Urinary bladder (tissue), 3 donors: ENCODE measurements at regions not wholly inside any gene's neighbourhood (a gene's known extent, or its start where the extent isn't known, plus 50 kb on each side); places are given as distances from the start of the nearest gene placed in this dataset.

ENCODE experiments used
- DNase-seq: peaks from one replicate; pipeline ENCODE4 v3.0.0-alpha.2; 2015; ENCODE audit errors: extremely low spot score
- H3K27ac ChIP-seq: one replicate; pipeline ENCODE4 v1.5.1; 2013; ENCODE audit warnings: low read depth, mild to moderate bottlenecking, moderate library complexity
- H3K36me3 ChIP-seq: one replicate; pipeline ENCODE4 v1.6.1; 2013; ENCODE audit warnings: mild to moderate bottlenecking, moderate library complexity; ENCODE audit not compliant: insufficient read depth
- H3K4me1 ChIP-seq: one replicate; pipeline ENCODE4 v1.6.1; 2013; ENCODE audit warnings: mild to moderate bottlenecking, moderate library complexity; ENCODE audit not compliant: insufficient read depth
- H3K4me3 ChIP-seq: one replicate; pipeline ENCODE4 v1.5.1; 2013; ENCODE audit warnings: low read depth, low read length
- WGBS: extraction: QIAGEN DNeasy Blood & Tissue Kit; methylation state at CpG from one replicate; pipeline ENCODE4 v1.1.7; 2013; 5-methylcytosine and 5-hydroxymethylcytosine counted together
- donor health status: healthy with polysubstance abuse.
- donor health status: healthy.

GRCh38 chr18:61738042-61738441, 154.8 kb downstream of the RNF152 start:
- DNase-seq, result no peak
- H3K27ac ChIP-seq, result no peak overlapping the region

GRCh38 chr18:61736133-61736532, 156.7 kb downstream of the RNF152 start:
- DNase-seq, result no peak
- no peaks in the 10 kb centered on the region for H3K36me3 ChIP-seq
- 89% methylated on average over 4 of the region's 4 CpGs for WGBS
- H3K4me3 ChIP-seq, result no peak overlapping the region
- H3K27ac ChIP-seq, result no peak overlapping the region
- peaks cover 2% of the 10 kb centered on the region for H3K4me1 ChIP-seq

More at GRCh38 chr18:61738042-61738441, 154.8 kb downstream of the RNF152 start:
- H3K4me1 ChIP-seq, result peaks cover 2% of the 10 kb centered on the region
- no peaks in the 10 kb centered on the region for H3K36me3 ChIP-seq
- H3K4me3 ChIP-seq, result no peak overlapping the region
- 80% methylated on average over 1 of the region's 1 CpG for WGBS

- Histone ChIP-seq H3K27ac (no peak overlapping the region), H3K4me3 (no peak overlapping the region), H3K4me1 (peaks cover 2% of the 10 kb centered on the region), H3K36me3 (no peaks in the 10 kb centered on the region)
- 86% methylated on average over 5 of the region's 5 CpGs for WGBS
- no peak for DNase-seq
Measured at GRCh38 chr18:61735564-61736102, 157.2 kb downstream of the RNF152 start.

- Histone ChIP-seq H3K4me3 (no peak overlapping the region), H3K36me3 (no peaks in the 10 kb centered on the region), H3K27ac (peak overlapping the region; percentile 27), H3K4me1 (peaks cover 2% of the 10 kb centered on the region)
- DNase-seq, result no peak
- WGBS, result 49% methylated on average over 3 of the region's 3 CpGs
Measured at GRCh38 chr18:61734396-61734795, 158.4 kb downstream of the RNF152 start.

- H3K4me1 ChIP-seq, result peaks cover 2% of the 10 kb centered on the region
Measured at GRCh38 chr18:61732854-61733253, 160.0 kb downstream of the RNF152 start.

GRCh38 chr18:61731693-61732376, 161.0 kb downstream of the RNF152 start:
- 47% methylated on average over 9 of the region's 9 CpGs for WGBS
- DNase-seq, result no peak
- peaks cover 2% of the 10 kb centered on the region for H3K4me1 ChIP-seq
- H3K36me3 ChIP-seq, result no peaks in the 10 kb centered on the region
- no peak overlapping the region for H3K27ac ChIP-seq
- no peak overlapping the region for H3K4me3 ChIP-seq

More at GRCh38 chr18:61732854-61733253, 160.0 kb downstream of the RNF152 start:
- Histone ChIP-seq H3K36me3 (no peaks in the 10 kb centered on the region), H3K27ac (peak overlapping the region; percentile 47), H3K4me3 (no peak overlapping the region)
- no peak for DNase-seq
- WGBS, result 86% methylated on average over 4 of the region's 4 CpGs

GRCh38 chr18:61731178-61731577, 161.6 kb downstream of the RNF152 start:
- WGBS, result 34% methylated on average over 5 of the region's 5 CpGs
- Histone ChIP-seq H3K4me3 (no peak overlapping the region), H3K4me1 (peaks cover 2% of the 10 kb centered on the region), H3K36me3 (no peaks in the 10 kb centered on the region), H3K27ac (no peak overlapping the region)
- no peak for DNase-seq

- Histone ChIP-seq H3K27ac (no peak overlapping the region), H3K4me3 (no peak overlapping the region), H3K36me3 (no peaks in the 10 kb centered on the region), H3K4me1 (no peaks in the 10 kb centered on the region)
- DNase-seq, result no peak
Measured at GRCh38 chr18:61729322-61729721, 163.5 kb downstream of the RNF152 start.

- no peak overlapping the region for H3K27ac ChIP-seq
- no peaks in the 10 kb centered on the region for H3K36me3 ChIP-seq
- H3K4me1 ChIP-seq, result no peaks in the 10 kb centered on the region
- H3K4me3 ChIP-seq, result no peak overlapping the region
- 82% methylated on average over 4 of the region's 4 CpGs for WGBS
- DNase-seq, result no peak
Measured at GRCh38 chr18:61727241-61728193, 165.3 kb downstream of the RNF152 start.

GRCh38 chr18:61724532-61724931, 168.3 kb downstream of the RNF152 start:
- Histone ChIP-seq H3K36me3 (no peaks in the 10 kb centered on the region), H3K27ac (no peak overlapping the region), H3K4me1 (no peaks in the 10 kb centered on the region), H3K4me3 (no peak overlapping the region)
- WGBS, result 91% methylated on average over 8 of the region's 8 CpGs
- DNase-seq, result no peak

- H3K4me3 ChIP-seq, result no peak overlapping the region
- WGBS, result 93% methylated on average over 2 of the region's 2 CpGs
- DNase-seq, result no peak
- H3K27ac ChIP-seq, result no peak overlapping the region
- no peaks in the 10 kb centered on the region for H3K36me3 ChIP-seq
- H3K4me1 ChIP-seq, result no peaks in the 10 kb centered on the region
Measured at GRCh38 chr18:61722247-61722646, 170.6 kb downstream of the RNF152 start.

- H3K4me3 ChIP-seq, result no peak overlapping the region
- no peaks in the 10 kb centered on the region for H3K36me3 ChIP-seq
- no peaks in the 10 kb centered on the region for H3K4me1 ChIP-seq
- DNase-seq, result no peak
- WGBS, result 70% methylated on average over 5 of the region's 5 CpGs
- no peak overlapping the region for H3K27ac ChIP-seq
Measured at GRCh38 chr18:61720496-61720895, 172.3 kb downstream of the RNF152 start.

GRCh38 chr18:61719671-61720070, 173.1 kb downstream of the RNF152 start:
- Histone ChIP-seq H3K4me1 (no peaks in the 10 kb centered on the region), H3K27ac (no peak overlapping the region), H3K36me3 (no peaks in the 10 kb centered on the region), H3K4me3 (no peak overlapping the region)
- DNase-seq, result no peak
- WGBS, result 75% methylated on average over 1 of the region's 1 CpG

GRCh38 chr18:61718944-61719343, 173.9 kb downstream of the RNF152 start:
- WGBS, result 65% methylated on average over 3 of the region's 3 CpGs
- Histone ChIP-seq H3K36me3 (no peaks in the 10 kb centered on the region), H3K4me3 (no peak overlapping the region), H3K4me1 (no peaks in the 10 kb centered on the region), H3K27ac (no peak overlapping the region)
- DNase-seq, result no peak
